VCaP (cell line): ENCODE measurements at regions not wholly inside any gene's neighbourhood (a gene's known extent, or its start where the extent isn't known, plus 50 kb on each side); places are given as distances from the start of the nearest gene placed in this dataset.

Source experiments
- H3K27ac ChIP-seq: fragments of 450-650 bp; 2 replicates; pipeline ENCODE4 v1.5.1; 2017
- TF ChIP-seq, protein P1 (sequence below): fragments of 450-650 bp; conservative IDR thresholded peaks from 2 replicates; pipeline ENCODE4 v1.5.1; 2017; ENCODE audit warnings: mild to moderate bottlenecking, moderate library complexity

- no peak overlapping the region for H3K27ac ChIP-seq
- TF ChIP-seq, protein P1, sequence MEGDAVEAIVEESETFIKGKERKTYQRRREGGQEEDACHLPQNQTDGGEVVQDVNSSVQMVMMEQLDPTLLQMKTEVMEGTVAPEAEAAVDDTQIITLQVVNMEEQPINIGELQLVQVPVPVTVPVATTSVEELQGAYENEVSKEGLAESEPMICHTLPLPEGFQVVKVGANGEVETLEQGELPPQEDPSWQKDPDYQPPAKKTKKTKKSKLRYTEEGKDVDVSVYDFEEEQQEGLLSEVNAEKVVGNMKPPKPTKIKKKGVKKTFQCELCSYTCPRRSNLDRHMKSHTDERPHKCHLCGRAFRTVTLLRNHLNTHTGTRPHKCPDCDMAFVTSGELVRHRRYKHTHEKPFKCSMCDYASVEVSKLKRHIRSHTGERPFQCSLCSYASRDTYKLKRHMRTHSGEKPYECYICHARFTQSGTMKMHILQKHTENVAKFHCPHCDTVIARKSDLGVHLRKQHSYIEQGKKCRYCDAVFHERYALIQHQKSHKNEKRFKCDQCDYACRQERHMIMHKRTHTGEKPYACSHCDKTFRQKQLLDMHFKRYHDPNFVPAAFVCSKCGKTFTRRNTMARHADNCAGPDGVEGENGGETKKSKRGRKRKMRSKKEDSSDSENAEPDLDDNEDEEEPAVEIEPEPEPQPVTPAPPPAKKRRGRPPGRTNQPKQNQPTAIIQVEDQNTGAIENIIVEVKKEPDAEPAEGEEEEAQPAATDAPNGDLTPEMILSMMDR = no peak
These were observed 106.6 kb upstream of the SLC6A6 start for GRCh38 chr3:14295801-14296200.

GRCh38 chr3:14297305-14297704 lies 105.1 kb upstream of the SLC6A6 start:
- H3K27ac ChIP-seq = no peak overlapping the region
- TF ChIP-seq, protein P1 = no peak

DNA sequence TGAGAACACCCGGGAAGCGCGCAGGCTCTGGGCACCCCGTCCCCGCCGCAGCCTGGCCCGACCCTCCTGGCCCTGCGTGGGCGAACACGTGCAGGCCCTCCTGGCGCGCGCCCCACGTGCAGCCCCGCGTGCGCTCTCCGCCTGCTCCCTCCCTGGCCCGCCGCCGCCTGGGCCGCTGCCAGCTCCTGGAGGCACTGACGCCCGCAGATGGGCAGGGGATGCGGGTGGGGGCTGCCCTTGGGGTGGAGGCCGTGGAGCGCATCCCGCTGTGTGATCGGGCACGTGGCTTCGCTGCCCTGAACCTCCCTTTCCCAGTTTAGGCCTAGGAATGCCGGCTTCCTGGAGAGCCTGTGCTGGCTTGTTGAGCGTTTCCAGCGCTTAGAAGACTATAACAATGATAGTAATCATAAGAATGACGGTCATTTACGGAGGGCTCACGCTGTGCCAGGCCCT lies 104.6 kb upstream of the SLC6A6 start:
- H3K27ac ChIP-seq = no peak overlapping the region
- TF ChIP-seq, protein P1 = no peak

DNA sequence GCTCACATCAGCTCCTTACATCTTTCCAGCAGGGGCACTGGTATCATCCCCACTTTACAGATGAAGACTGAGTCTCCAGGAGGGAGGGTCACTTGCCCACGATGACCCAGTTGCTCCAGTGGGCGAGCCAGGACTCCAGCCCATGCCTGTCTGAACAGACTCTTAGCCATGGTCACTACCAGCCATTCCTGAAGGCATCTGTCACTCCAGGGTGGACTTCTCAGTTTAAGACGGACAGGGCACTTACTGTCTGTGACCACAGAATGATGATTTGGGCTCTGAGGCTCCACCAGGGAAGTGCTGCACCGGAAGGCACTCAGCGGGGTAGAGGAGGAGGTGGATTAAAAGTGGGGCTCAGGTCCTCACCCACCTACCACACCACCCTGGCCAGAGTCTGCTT lies 104.0 kb upstream of the SLC6A6 start:
- TF ChIP-seq, protein P1 = no peak
- no peak overlapping the region for H3K27ac ChIP-seq

- TF ChIP-seq, protein P1 = no peak
- H3K27ac ChIP-seq = no peak overlapping the region
These were observed 103.3 kb upstream of the SLC6A6 start for GRCh38 chr3:14298991-14299555.

DNA sequence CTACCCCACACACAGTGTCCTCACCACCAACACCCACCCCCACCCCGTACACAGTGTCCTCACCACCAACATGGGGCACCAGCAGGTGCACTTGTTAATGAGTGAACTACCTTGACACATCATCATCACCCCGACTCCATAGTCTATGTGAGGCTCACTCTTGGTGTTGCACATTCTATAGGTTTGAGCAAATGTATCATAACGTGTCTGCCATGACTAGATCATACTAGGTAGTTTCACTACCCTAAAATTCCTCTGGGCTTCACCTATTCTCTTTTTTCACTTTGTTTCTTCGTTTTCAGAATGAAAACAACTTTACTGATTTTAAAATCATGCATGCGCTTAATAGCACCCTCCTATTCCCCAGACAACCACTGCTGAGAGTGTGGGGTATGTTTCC lies 102.6 kb upstream of the SLC6A6 start:
- TF ChIP-seq, protein P1 = no peak
- no peak overlapping the region for H3K27ac ChIP-seq

DNA sequence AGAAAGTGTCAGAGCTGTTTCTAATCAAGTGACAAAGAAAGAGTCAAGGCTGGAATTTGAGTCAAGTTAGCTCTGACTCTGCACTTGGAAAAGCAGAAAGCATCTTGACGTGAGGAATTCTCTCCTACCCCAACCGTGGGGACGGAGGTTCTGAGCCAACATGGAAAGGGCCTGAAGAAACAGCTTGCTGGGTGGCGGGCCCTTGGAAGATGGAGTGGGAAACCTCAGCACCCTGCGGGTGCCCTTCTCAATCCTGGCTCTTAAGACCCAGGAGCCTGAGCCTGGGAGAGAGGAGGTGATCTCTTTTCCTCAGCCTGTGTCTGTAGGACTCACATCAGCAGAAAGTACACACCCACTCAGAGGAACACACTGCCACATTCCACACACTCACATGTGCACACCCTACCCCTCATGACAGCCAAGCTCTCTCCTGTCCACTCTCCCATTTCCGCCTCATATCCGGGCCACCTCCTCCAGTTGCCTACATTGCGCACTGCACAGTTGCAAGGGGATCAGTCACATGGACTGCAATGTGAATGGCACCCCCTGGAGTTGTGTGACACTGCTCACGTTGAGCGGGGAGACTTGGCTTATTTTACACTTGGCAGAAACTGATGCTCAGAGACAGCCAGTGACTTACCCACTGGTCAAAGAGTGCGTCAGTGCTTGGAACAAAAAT lies 101.5 kb upstream of the SLC6A6 start:
- TF ChIP-seq, protein P1 = no peak
- no peak overlapping the region for H3K27ac ChIP-seq
